NB4 (cell line): ENCODE measurements at regions not wholly inside any gene's neighbourhood (a gene's known extent, or its start where the extent isn't known, plus 50 kb on each side); places are given as distances from the start of the nearest gene placed in this dataset.

Source experiments
- DNase-seq: peaks from one replicate; pipeline ENCODE4 v3.0.0; 2010; ENCODE audit warnings: low read depth
- H3K4me3 ChIP-seq: one replicate; pipeline ENCODE4 v1.5.1; 2011; ENCODE audit warnings: mild to moderate bottlenecking, low read depth, low read length, moderate library complexity
- MYC ChIP-seq: IDR thresholded peaks from 2 replicates; pipeline ENCODE4 v1.6.1; 2011; ENCODE audit warnings: low read depth, low read length
- POLR2A ChIP-seq: IDR thresholded peaks from 2 replicates; pipeline ENCODE4 v1.6.1; 2011; ENCODE audit warnings: mild to moderate bottlenecking; ENCODE audit not compliant: insufficient read length; ENCODE audit errors: extremely low read depth
- TF ChIP-seq, protein P1 (sequence below): IDR thresholded peaks from one replicate; pipeline ENCODE4 v1.5.1; 2012; ENCODE audit warnings: low read depth, low read length
- TF ChIP-seq, protein P2 (sequence below): IDR thresholded peaks from 2 replicates; pipeline ENCODE4 v1.6.1; 2011; ENCODE audit warnings: low read depth, low read length

DNA sequence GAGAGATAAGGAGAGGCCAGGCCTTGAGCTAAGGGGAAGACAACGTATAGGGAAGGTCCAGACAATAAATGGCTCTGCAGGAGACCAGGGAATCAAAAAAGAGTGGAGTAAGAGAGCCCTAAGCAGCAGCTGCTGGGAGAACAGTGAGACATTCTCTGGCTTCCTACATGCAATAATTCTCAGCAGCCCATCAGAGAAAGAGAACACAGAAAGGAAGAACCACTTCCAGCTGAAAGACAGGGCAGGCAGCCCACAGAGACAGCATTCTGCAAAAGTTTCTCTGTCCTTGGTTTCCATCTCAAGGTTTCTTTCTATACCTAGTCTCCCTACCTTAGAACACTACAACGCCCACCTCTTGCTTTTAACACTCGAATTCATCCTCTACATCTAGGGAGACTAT lies 189.9 kb downstream of the DEPDC1B start:
- DNase-seq = no peak
- TF ChIP-seq POLR2A (no peak), MYC (no peak)
- TF ChIP-seq, protein P1, sequence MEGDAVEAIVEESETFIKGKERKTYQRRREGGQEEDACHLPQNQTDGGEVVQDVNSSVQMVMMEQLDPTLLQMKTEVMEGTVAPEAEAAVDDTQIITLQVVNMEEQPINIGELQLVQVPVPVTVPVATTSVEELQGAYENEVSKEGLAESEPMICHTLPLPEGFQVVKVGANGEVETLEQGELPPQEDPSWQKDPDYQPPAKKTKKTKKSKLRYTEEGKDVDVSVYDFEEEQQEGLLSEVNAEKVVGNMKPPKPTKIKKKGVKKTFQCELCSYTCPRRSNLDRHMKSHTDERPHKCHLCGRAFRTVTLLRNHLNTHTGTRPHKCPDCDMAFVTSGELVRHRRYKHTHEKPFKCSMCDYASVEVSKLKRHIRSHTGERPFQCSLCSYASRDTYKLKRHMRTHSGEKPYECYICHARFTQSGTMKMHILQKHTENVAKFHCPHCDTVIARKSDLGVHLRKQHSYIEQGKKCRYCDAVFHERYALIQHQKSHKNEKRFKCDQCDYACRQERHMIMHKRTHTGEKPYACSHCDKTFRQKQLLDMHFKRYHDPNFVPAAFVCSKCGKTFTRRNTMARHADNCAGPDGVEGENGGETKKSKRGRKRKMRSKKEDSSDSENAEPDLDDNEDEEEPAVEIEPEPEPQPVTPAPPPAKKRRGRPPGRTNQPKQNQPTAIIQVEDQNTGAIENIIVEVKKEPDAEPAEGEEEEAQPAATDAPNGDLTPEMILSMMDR = no peak
- TF ChIP-seq, protein P2, sequence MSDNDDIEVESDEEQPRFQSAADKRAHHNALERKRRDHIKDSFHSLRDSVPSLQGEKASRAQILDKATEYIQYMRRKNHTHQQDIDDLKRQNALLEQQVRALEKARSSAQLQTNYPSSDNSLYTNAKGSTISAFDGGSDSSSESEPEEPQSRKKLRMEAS = no peak
- no peak overlapping the region for H3K4me3 ChIP-seq

DNA sequence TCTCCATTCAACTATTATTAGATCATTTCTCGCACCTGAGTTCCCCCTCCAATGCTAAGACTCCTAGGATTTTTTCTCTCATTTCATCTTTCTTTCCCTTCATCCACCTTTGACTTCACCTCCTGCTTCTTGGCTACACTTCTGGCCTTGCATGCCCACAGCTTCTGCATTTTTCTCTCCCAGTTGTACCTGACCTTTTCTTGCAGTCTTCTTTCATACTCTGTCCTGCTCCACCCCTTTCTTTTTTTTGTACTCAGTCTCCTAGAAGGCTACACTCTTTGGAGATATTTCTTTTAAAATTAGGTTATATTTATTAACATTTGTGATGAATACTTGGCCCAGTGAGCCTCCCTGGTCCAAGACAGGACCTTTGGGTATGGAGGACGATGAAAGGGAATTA lies 190.4 kb downstream of the DEPDC1B start:
- H3K4me3 ChIP-seq = no peak overlapping the region
- DNase-seq = no peak
- TF ChIP-seq MYC = no peak
- TF ChIP-seq, protein P1 = no peak
- TF ChIP-seq POLR2A = no peak
- TF ChIP-seq, protein P2 = no peak

DNA sequence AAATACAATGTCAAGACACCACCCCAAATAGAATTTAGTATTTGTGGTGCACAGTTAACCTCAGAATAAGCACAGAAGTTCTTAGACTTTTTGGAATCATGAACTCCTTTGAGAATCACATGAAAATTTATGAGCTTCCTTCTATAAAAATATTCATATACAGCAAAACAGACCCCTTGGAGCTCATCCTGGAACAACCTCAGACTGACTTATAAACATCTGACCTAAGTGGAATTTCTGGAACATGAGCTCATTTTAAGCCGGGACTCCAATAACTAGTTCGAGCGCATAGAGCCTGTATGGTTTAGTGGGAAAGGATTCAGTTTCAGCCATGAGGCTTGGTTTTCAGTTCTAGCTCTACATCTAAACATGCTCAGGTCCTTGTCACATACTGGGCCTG lies 192.3 kb downstream of the DEPDC1B start:
- H3K4me3 ChIP-seq = no peak overlapping the region
- DNase-seq = no peak
- TF ChIP-seq MYC (no peak), POLR2A (no peak)
- TF ChIP-seq, protein P1 = no peak
- TF ChIP-seq, protein P2 = no peak

DNA sequence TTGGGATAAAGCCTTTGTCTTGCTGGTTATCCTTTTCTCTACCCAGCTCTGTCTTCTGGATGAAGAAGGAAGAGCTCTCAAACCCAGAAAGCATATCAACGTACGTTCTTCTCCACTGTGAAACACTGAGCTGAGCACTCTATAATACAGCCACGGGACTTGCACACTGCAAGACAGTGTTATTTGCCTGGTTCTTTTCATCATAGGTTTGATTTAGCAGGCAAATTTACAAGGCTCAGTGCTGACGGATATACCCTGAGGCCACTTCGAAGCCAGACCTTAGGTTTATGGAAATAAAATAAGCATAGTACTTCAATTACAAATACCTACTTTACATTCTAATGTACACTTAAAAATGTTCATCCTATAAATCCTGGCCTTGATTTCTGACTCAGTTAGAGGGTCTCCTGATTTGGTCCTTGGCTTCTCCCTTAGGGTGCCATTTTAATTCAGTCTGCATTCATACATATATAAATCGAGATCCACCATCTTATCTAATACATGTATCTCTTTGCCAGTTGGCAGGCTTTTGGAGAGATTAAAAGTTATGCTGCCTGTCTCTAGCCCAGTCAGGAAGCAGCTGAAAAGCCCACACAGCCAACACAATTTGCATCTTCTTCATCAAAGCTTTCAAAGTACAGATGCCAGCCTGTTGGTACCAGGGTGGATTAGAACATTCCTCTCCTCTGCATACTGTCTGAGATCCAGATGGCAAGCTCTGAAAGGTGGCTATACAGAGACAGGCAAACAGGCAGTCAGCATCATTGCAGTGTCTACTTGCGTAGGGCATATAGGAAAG lies 194.4 kb downstream of the DEPDC1B start:
- no peak for DNase-seq
- TF ChIP-seq POLR2A = no peak
- TF ChIP-seq, protein P1 = no peak
- no peak for TF ChIP-seq MYC
- TF ChIP-seq, protein P2 = no peak

DNA sequence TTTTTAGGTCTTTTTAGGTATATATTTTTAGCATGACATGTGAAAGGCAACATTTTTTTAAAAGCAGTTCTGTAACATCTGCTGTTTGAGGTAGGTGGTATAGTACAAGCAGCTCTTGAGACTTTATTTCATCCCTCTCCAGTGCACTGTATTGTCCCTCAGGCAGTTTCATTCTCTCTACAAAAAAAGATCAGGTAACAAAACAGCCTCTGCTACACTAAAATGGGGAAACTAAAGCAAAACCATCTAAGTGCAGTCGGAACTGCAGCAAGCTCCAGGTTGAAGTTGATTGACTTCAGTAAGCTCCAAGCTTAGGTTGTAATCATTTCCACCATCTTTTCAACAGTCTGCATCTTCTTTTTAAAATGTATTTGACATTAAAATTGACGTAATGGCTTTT lies 195.6 kb downstream of the DEPDC1B start:
- TF ChIP-seq POLR2A (no peak), MYC (no peak)
- TF ChIP-seq, protein P2 = no peak
- TF ChIP-seq, protein P1 = no peak
- no peak overlapping the region for H3K4me3 ChIP-seq
- DNase-seq = no peak

More for the DNA sequence above, 194.4 kb downstream of the DEPDC1B start:
- no peak overlapping the region for H3K4me3 ChIP-seq
